ENCODE measurements at regions not wholly inside any gene's neighbourhood (a gene's known extent, or its start where the extent isn't known, plus 50 kb on each side); places are given as distances from the start of the nearest gene placed in this dataset.
"Not testable (repeated sequence)": the region's sequence is repeated elsewhere in the genome, so short reads cannot be mapped to it uniquely, and the experiment has no call there.

DNA sequence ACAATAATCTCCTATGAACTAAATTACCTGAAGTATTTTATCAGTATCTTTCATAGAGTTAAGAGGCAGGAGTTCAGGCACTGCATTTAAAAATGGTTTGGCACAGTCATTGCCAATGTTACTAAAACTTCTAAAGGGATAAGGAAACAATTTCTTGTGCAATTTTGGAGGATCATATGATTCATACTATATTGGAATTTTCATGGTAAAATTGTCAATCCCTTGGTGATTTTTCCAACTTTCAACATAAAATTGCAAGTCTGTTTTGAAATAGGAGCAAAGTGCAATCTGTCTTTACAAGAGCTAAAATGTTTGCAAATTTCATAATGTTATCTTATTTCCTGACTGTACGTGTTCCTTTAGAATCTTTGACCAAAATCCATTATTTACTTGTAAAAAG lies 211.1 kb downstream of the DMRTA1 start:
- no peaks in the 10 kb centered on the region for H3K27me3 Mint-ChIP-seq

DNA sequence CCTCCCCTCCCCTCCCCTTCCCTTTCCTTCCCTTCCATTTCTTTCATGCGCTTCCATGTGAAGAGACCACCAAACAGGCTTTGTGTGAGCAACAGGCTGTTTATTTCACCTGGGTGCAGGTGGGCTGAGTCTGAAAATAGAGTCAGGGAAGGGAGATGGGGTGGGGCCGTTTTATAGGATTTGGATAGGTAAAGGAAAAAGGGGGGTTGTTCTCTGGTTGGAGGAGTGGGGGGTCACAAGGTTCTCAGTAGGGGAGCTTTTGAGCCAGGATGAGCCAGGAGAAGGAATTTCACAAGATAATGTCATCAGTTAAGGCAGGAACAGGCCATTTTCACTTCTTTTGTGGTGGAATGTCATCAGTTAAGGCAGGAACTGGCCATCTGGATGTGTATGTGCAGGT lies 211.9 kb downstream of the DMRTA1 start:
- CTCF ChIA-PET; H3K4me3 Mint-ChIP-seq; H3K27ac ChIP-seq (ENCODE audit: low read depth, low read length); H3K27me3 Mint-ChIP-seq; H3K4me3 ChIP-seq (ENCODE audit: low read length); H3K4me1 ChIP-seq (ENCODE audit: insufficient read depth, low read length); DNase-seq; H3K27me3 ChIP-seq (ENCODE audit: insufficient read depth, low read length, poor library complexity, severe bottlenecking); H3K27ac Mint-ChIP-seq; H3K9me3 ChIP-seq (ENCODE audit: low read length); H3K36me3 Mint-ChIP-seq; H3K9me3 Mint-ChIP-seq; H3K4me1 Mint-ChIP-seq; H3K36me3 ChIP-seq (ENCODE audit: insufficient read depth, low read length); POLR2A ChIA-PET: not testable (repeated sequence)

More for the DNA sequence above, 211.1 kb downstream of the DMRTA1 start:
- H3K9me3 Mint-ChIP-seq: peaks cover 0 to 7% (median 0%) of the 10 kb centered on the region in 5 donors
- Histone ChIP-seq H3K4me3 (ENCODE audit: low read length) (no peak overlapping the region), H3K27ac (ENCODE audit: low read depth, low read length) (no peak overlapping the region), H3K36me3 (ENCODE audit: insufficient read depth, low read length) (no peaks in the 10 kb centered on the region), H3K9me3 (ENCODE audit: low read length) (no peaks in the 10 kb centered on the region), H3K4me1 (ENCODE audit: insufficient read depth, low read length) (no peaks in the 10 kb centered on the region), H3K27me3 (ENCODE audit: insufficient read depth, low read length, poor library complexity, severe bottlenecking) (no peaks in the 10 kb centered on the region)
- H3K36me3 Mint-ChIP-seq: no peaks in the 10 kb centered on the region
- CTCF ChIA-PET: no interaction called here
- no peak overlapping the region for H3K4me3 Mint-ChIP-seq
- no peak for DNase-seq
- H3K4me1 Mint-ChIP-seq: no peaks in the 10 kb centered on the region
- POLR2A ChIA-PET: no interaction called here
- H3K27ac Mint-ChIP-seq: no peak overlapping the region

DNA sequence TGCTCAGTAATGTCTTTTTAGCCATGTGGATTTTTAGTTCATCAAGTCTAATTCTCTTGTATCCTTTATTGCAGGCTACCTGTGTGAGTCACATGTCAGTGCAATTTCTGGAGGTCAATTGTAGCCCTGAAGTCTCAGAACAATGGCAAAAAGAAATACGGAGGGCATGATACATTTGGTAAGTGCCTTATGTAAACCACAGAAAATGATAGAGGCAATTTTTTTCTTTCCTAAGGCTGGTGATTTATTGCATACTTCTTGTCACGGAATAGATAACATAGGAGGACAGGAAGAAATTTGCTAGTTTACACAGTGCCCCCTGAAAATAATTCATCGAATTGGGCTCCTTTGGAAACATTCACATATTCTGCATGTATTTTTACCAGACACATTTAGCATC lies 235.9 kb downstream of the DMRTA1 start:
- Mint-ChIP-seq H3K9me3 (peaks cover 0 to 31% (median 2%) of the 10 kb centered on the region in 5 donors), H3K27ac (no peak overlapping the region), H3K36me3 (no peaks in the 10 kb centered on the region), H3K4me1 (no peaks in the 10 kb centered on the region), H3K27me3 (no peaks in the 10 kb centered on the region), H3K4me3 (no peak overlapping the region)
- H3K4me3 ChIP-seq (ENCODE audit: low read length): no peak overlapping the region
- H3K27me3 ChIP-seq (ENCODE audit: insufficient read depth, low read length, poor library complexity, severe bottlenecking): no peaks in the 10 kb centered on the region
- H3K4me1 ChIP-seq (ENCODE audit: insufficient read depth, low read length): no peaks in the 10 kb centered on the region
- POLR2A ChIA-PET: no interaction called here
- H3K27ac ChIP-seq (ENCODE audit: low read depth, low read length): no peak overlapping the region
- H3K9me3 ChIP-seq (ENCODE audit: low read length): no peaks in the 10 kb centered on the region
- no peaks in the 10 kb centered on the region for H3K36me3 ChIP-seq (ENCODE audit: insufficient read depth, low read length)
- DNase-seq: no peak
- CTCF ChIA-PET: no interaction called here

DNA sequence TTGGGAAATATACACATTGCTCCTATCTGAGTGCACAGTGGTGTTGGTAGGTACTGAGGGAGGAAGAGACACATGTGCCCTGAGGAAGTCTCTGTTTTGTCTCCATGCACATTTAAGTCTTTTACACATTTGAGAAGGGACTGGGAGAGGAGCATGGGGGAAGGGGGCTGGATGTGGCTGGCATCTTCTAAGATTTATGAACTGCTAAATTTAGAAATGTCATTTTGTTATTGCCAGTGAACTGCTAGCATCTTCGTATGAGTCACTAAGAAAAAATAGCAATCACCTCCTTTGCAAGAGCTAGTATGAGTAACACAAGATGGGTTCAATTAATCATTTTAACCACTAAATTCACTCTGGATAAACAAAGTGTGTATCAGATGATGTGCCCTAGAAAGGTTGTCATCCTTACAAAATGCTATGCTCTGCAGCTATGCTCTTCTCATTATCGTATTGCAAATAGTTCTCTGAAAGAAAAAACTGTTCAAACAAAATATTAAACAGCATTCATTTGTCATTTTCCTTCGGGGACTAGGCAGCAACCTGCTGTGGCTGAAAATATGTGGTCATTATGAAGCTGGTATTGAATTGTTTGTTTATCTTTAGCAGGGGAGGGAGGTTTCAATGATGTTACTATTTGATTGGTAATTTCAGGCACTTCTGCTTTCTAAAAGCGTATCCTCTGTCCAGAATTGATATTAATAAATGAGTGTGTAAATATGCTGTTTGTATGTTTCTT lies 236.5 kb downstream of the DMRTA1 start:
- ChIA-PET CTCF (no interaction called here), POLR2A (no interaction called here)
- Histone ChIP-seq H3K27ac (ENCODE audit: low read depth, low read length) (no peak overlapping the region), H3K4me3 (ENCODE audit: low read length) (no peak overlapping the region), H3K4me1 (ENCODE audit: insufficient read depth, low read length) (no peaks in the 10 kb centered on the region), H3K9me3 (ENCODE audit: low read length) (no peaks in the 10 kb centered on the region), H3K27me3 (ENCODE audit: insufficient read depth, low read length, poor library complexity, severe bottlenecking) (no peaks in the 10 kb centered on the region), H3K36me3 (ENCODE audit: insufficient read depth, low read length) (no peaks in the 10 kb centered on the region)
- Mint-ChIP-seq H3K4me3 (no peak overlapping the region), H3K9me3 (peaks cover 0 to 28% (median 4%) of the 10 kb centered on the region in 5 donors), H3K4me1 (no peaks in the 10 kb centered on the region), H3K27me3 (no peaks in the 10 kb centered on the region), H3K36me3 (no peaks in the 10 kb centered on the region), H3K27ac (no peak overlapping the region)
- DNase-seq: no peak

DNA sequence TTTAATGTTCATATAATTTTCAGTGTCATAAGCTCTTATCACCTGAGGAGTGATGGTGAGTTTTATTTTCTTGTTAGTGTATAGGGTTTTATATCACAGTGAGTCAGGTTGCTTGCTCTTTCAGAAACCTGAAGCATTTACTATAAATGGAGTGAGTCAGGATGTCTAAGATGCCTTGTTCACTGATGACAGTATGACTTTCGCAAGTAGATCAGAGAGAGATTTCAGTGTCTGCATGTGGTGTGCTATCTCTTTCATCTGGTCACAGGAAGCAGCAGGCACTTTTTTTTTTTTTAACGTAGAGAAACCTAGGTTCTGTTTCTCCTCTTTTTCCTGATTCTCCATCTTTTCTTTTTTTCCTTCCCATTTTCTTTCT lies 237.1 kb downstream of the DMRTA1 start:
- H3K36me3 ChIP-seq (ENCODE audit: insufficient read depth, low read length): no peaks in the 10 kb centered on the region
- no peaks in the 10 kb centered on the region for H3K4me1 ChIP-seq (ENCODE audit: insufficient read depth, low read length)
- peaks cover 0 to 29% (median 4%) of the 10 kb centered on the region in 5 donors for H3K9me3 Mint-ChIP-seq
- no peaks in the 10 kb centered on the region for H3K27me3 ChIP-seq (ENCODE audit: insufficient read depth, low read length, poor library complexity, severe bottlenecking)
- H3K27ac Mint-ChIP-seq: no peak overlapping the region
- CTCF ChIA-PET: no interaction called here
- no peak overlapping the region for H3K4me3 ChIP-seq (ENCODE audit: low read length)
- no peak for DNase-seq
- POLR2A ChIA-PET: no interaction called here
- no peaks in the 10 kb centered on the region for H3K9me3 ChIP-seq (ENCODE audit: low read length)
- no peak overlapping the region for H3K4me3 Mint-ChIP-seq
- no peak overlapping the region for H3K27ac ChIP-seq (ENCODE audit: low read depth, low read length)
- no peaks in the 10 kb centered on the region for H3K36me3 Mint-ChIP-seq
- H3K27me3 Mint-ChIP-seq: no peaks in the 10 kb centered on the region
- H3K4me1 Mint-ChIP-seq: no peaks in the 10 kb centered on the region

DNA sequence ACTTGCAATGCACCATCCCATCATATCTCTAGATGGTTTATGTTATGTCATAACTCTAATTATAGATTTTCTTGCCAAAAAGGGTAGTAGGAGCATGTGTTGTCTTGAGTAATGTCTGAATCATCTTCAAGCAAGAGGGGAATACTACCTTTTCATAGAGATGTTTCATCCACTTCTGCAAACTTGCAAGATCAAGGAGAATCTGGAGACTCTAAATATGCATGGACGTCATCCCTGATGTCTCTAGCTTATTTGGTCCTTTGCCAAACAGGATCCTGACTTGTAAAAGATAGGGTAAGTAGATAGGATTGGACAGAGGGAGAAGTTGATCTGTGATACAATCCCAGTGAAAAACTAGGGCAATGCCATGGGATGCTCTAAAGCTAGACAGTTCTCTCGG lies 246.5 kb downstream of the DMRTA1 start:
- no peak overlapping the region for H3K27ac Mint-ChIP-seq
- H3K36me3 Mint-ChIP-seq: no peaks in the 10 kb centered on the region
- H3K4me1 Mint-ChIP-seq: no peaks in the 10 kb centered on the region
- H3K27me3 Mint-ChIP-seq: no peaks in the 10 kb centered on the region
- POLR2A ChIA-PET: no interaction called here
- Histone ChIP-seq H3K27me3 (ENCODE audit: insufficient read depth, low read length, poor library complexity, severe bottlenecking) (no peaks in the 10 kb centered on the region), H3K4me1 (ENCODE audit: insufficient read depth, low read length) (no peaks in the 10 kb centered on the region), H3K27ac (ENCODE audit: low read depth, low read length) (no peak overlapping the region), H3K4me3 (ENCODE audit: low read length) (no peak overlapping the region), H3K36me3 (ENCODE audit: insufficient read depth, low read length) (no peaks in the 10 kb centered on the region), H3K9me3 (ENCODE audit: low read length) (no peaks in the 10 kb centered on the region)
- peaks cover 3 to 14% (median 5%) of the 10 kb centered on the region in 5 donors for H3K9me3 Mint-ChIP-seq
- CTCF ChIA-PET: no interaction called here
- no peak for DNase-seq
- H3K4me3 Mint-ChIP-seq: no peak overlapping the region

DNA sequence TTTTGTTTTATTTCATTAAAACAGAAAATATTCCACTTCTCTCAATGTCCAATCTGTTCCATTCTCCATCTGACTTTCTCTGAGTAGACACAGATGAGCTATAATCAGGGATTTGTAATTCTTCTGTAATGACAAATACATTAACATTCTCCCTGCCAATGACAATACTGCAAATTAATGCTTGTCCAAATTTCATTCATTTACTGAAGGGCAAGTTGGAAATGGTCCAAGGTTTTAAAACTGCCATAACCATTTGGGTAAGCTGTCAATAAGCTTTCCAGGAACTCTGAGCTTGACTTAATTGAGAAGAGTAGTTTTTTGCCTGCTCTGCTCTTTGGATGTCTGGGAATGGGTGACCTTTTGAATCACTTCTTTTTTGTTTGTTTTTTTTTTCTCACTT lies 253.5 kb downstream of the DMRTA1 start:
- POLR2A ChIA-PET: no interaction called here

DNA sequence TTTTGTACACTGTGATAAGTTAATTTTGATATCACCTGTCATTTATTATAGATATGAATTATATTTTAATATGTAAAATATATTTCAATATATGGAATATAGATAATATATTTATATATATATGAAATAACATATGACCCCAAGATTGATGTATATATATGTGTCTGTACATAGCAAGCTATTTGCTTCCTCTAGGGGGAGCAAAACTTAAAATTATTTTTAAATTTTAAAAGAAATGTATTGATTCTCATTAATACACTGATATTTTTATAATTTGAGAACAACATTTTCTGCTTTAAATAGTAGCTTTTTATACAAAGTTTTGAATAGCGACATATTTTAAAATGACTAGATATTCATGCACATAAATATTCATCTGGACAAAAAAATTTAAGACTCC lies 272.0 kb downstream of the DMRTA1 start:
- no peak for DNase-seq
- Histone ChIP-seq H3K4me3 (ENCODE audit: low read length) (no peak overlapping the region), H3K36me3 (ENCODE audit: insufficient read depth, low read length) (no peaks in the 10 kb centered on the region), H3K9me3 (ENCODE audit: low read length) (no peaks in the 10 kb centered on the region), H3K27ac (ENCODE audit: low read depth, low read length) (no peak overlapping the region), H3K4me1 (ENCODE audit: insufficient read depth, low read length) (no peaks in the 10 kb centered on the region), H3K27me3 (ENCODE audit: insufficient read depth, low read length, poor library complexity, severe bottlenecking) (no peaks in the 10 kb centered on the region)
- Mint-ChIP-seq H3K9me3 (peaks cover 2 to 18% (median 3%) of the 10 kb centered on the region in 5 donors), H3K36me3 (no peaks in the 10 kb centered on the region), H3K27ac (no peak overlapping the region), H3K27me3 (no peaks in the 10 kb centered on the region), H3K4me1 (no peaks in the 10 kb centered on the region), H3K4me3 (no peak overlapping the region)
- CTCF ChIA-PET: no interaction called here
- POLR2A ChIA-PET: no interaction called here

More for the DNA sequence above, 253.5 kb downstream of the DMRTA1 start:
- Histone ChIP-seq H3K36me3 (ENCODE audit: insufficient read depth, low read length) (no peaks in the 10 kb centered on the region), H3K9me3 (ENCODE audit: low read length) (no peaks in the 10 kb centered on the region), H3K27ac (ENCODE audit: low read depth, low read length) (no peak overlapping the region), H3K4me3 (ENCODE audit: low read length) (no peak overlapping the region), H3K27me3 (ENCODE audit: insufficient read depth, low read length, poor library complexity, severe bottlenecking) (no peaks in the 10 kb centered on the region), H3K4me1 (ENCODE audit: insufficient read depth, low read length) (no peaks in the 10 kb centered on the region)
- Mint-ChIP-seq H3K4me1 (no peaks in the 10 kb centered on the region), H3K27ac (no peak overlapping the region), H3K27me3 (no peaks in the 10 kb centered on the region), H3K9me3 (peaks cover 3 to 37% (median 6%) of the 10 kb centered on the region in 5 donors), H3K4me3 (no peak overlapping the region), H3K36me3 (no peaks in the 10 kb centered on the region)
- CTCF ChIA-PET: no interaction called here
- DNase-seq: no peak

DNA sequence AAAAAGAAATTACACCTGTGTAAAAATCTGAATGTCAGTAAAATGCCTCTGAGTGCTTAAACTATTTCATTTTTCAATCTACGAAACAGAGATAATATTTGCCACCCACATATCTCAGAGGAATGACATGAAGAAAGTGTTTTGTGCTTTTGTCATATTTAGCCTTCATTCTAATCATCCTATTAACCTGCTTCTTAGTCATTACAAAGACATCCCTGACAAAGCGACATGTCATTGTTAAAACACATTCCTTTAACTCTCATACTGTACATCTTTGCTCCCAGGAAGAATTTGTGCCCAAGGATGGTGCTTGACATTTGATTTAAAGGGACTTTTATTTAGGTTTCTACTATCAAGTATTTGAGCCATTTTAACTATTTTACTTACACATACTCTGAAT lies 275.9 kb downstream of the DMRTA1 start:
- H3K27ac ChIP-seq (ENCODE audit: low read depth, low read length): no peak overlapping the region
- ChIA-PET CTCF (no interaction called here), POLR2A (no interaction called here)
- H3K36me3 Mint-ChIP-seq: no peaks in the 10 kb centered on the region
- DNase-seq: no peak
- no peaks in the 10 kb centered on the region for H3K27me3 Mint-ChIP-seq
- H3K27ac Mint-ChIP-seq: no peak overlapping the region
- H3K9me3 ChIP-seq (ENCODE audit: low read length): no peaks in the 10 kb centered on the region
- no peaks in the 10 kb centered on the region for H3K36me3 ChIP-seq (ENCODE audit: insufficient read depth, low read length)
- H3K4me1 Mint-ChIP-seq: no peaks in the 10 kb centered on the region
- H3K27me3 ChIP-seq (ENCODE audit: insufficient read depth, low read length, poor library complexity, severe bottlenecking): no peaks in the 10 kb centered on the region
- H3K4me1 ChIP-seq (ENCODE audit: insufficient read depth, low read length): no peaks in the 10 kb centered on the region
- peaks cover 0 to 11% (median 4%) of the 10 kb centered on the region in 5 donors for H3K9me3 Mint-ChIP-seq
- H3K4me3 ChIP-seq (ENCODE audit: low read length): no peak overlapping the region
- H3K4me3 Mint-ChIP-seq: no peak overlapping the region
